H9 (cell line): ENCODE measurements at regions not wholly inside any gene's neighbourhood (a gene's known extent, or its start where the extent isn't known, plus 50 kb on each side); places are given as distances from the start of the nearest gene placed in this dataset.

Experiments used
- DNase-seq: peaks from one replicate; pipeline ENCODE4 v3.0.0-alpha.2; 2017
- H2AFZ ChIP-seq: one replicate; pipeline ENCODE4 v1.6.1; 2013; ENCODE audit warnings: mild to moderate bottlenecking, low read length, control low read depth, moderate library complexity
- H2AK5ac ChIP-seq: 2 replicates; pipeline ENCODE4 v1.6.1; 2013; ENCODE audit warnings: low read length, control low read depth, mixed read lengths; ENCODE audit not compliant: insufficient read length
- H2BK120ac ChIP-seq: one replicate; pipeline ENCODE4 v1.6.1; 2013; ENCODE audit warnings: low read depth, mild to moderate bottlenecking, low read length, control low read depth, inconsistent platforms; ENCODE audit not compliant: poor library complexity, severe bottlenecking
- H2BK12ac ChIP-seq: 2 replicates; pipeline ENCODE4 v1.6.1; 2013; ENCODE audit warnings: low read length, control low read depth, mixed read lengths, low read depth; ENCODE audit not compliant: insufficient read length
- H2BK15ac ChIP-seq: 2 replicates; pipeline ENCODE4 v1.6.1; 2013; ENCODE audit warnings: low read depth, low read length, control low read depth
- H2BK20ac ChIP-seq: one replicate; pipeline ENCODE4 v1.6.1; 2013; ENCODE audit warnings: low read depth, mild to moderate bottlenecking, low read length, control low read depth, inconsistent platforms; ENCODE audit not compliant: poor library complexity, severe bottlenecking
- H2BK5ac ChIP-seq: 2 replicates; pipeline ENCODE4 v1.6.1; 2013; ENCODE audit warnings: low read length, control low read depth, mixed read lengths; ENCODE audit not compliant: insufficient read length
- H3K14ac ChIP-seq: 2 replicates; pipeline ENCODE4 v1.6.1; 2013; ENCODE audit warnings: low read length, control low read depth; ENCODE audit not compliant: insufficient read depth
- H3K18ac ChIP-seq: 2 replicates; pipeline ENCODE4 v1.6.1; 2013; ENCODE audit warnings: low read depth, mild to moderate bottlenecking, mixed read lengths, low read length, control low read depth; ENCODE audit not compliant: insufficient read length
- H3K23ac ChIP-seq: 2 replicates; pipeline ENCODE4 v1.6.1; 2013; ENCODE audit warnings: low read length, control low read depth, mixed read lengths, low read depth; ENCODE audit not compliant: insufficient read length
- H3K23me2 ChIP-seq: 2 replicates; pipeline ENCODE4 v1.6.1; 2013; ENCODE audit warnings: low read depth, mild to moderate bottlenecking, mixed read lengths, low read length, control low read depth; ENCODE audit not compliant: insufficient read length, poor library complexity, severe bottlenecking
- H3K27ac ChIP-seq: 2 replicates; pipeline ENCODE4 v1.5.1; 2013; ENCODE audit warnings: low read length, control low read depth, mixed read lengths, low read depth; ENCODE audit not compliant: insufficient read length
- H3K27me3 ChIP-seq: 2 replicates; pipeline ENCODE4 v1.6.1; 2013; ENCODE audit warnings: low read length, control low read depth, inconsistent platforms; ENCODE audit not compliant: insufficient read depth
- H3K4ac ChIP-seq: 2 replicates; pipeline ENCODE4 v1.6.1; 2013; ENCODE audit warnings: low read depth, mild to moderate bottlenecking, control low read depth, inconsistent platforms, low read length, moderate library complexity
- H3K4me1 ChIP-seq: 2 replicates; pipeline ENCODE4 v1.6.1; 2013; ENCODE audit warnings: low read length, control low read depth, inconsistent platforms; ENCODE audit not compliant: insufficient read depth
- H3K4me2 ChIP-seq: 2 replicates; pipeline ENCODE4 v1.6.1; 2013; ENCODE audit warnings: low read length, control low read depth, mixed read lengths; ENCODE audit not compliant: insufficient read length, insufficient read depth
- H3K56ac ChIP-seq: 2 replicates; pipeline ENCODE4 v1.6.1; 2013; ENCODE audit warnings: low read depth, mild to moderate bottlenecking, mixed read lengths, low read length, control low read depth; ENCODE audit not compliant: insufficient read length
- H3K79me1 ChIP-seq: 2 replicates; pipeline ENCODE4 v1.6.1; 2013; ENCODE audit warnings: low read depth, mild to moderate bottlenecking, moderate library complexity, low read length, control low read depth, inconsistent platforms; ENCODE audit not compliant: insufficient read depth, poor library complexity, severe bottlenecking
- H3K79me2 ChIP-seq: 2 replicates; pipeline ENCODE4 v1.6.1; 2013; ENCODE audit warnings: low read length, control low read depth, inconsistent platforms; ENCODE audit not compliant: insufficient read depth
- H3K9ac ChIP-seq: 2 replicates; pipeline ENCODE4 v1.6.1; 2013; ENCODE audit warnings: low read length, control low read depth, mixed read lengths; ENCODE audit not compliant: insufficient read length; ENCODE audit errors: extremely low read depth
- H3K9me3 ChIP-seq: one replicate; pipeline ENCODE4 v1.6.1; 2013; ENCODE audit warnings: low read depth, low read length, inconsistent platforms; ENCODE audit not compliant: control insufficient read depth
- H3T11ph ChIP-seq: one replicate; pipeline ENCODE4 v1.6.1; 2013; ENCODE audit warnings: mild to moderate bottlenecking, low read length, control low read depth, inconsistent platforms
- H4K20me1 ChIP-seq: one replicate; pipeline ENCODE4 v1.6.1; 2013; ENCODE audit not compliant: control insufficient read depth, insufficient read length, insufficient read depth
- H4K5ac ChIP-seq: 2 replicates; pipeline ENCODE4 v1.6.1; 2013; ENCODE audit warnings: low read depth, mild to moderate bottlenecking, mixed read lengths, low read length, control low read depth; ENCODE audit not compliant: insufficient read length
- H4K8ac ChIP-seq: replicated peaks from 2 replicates; pipeline ENCODE4 v1.6.1; 2013; ENCODE audit warnings: low read length, control low read depth, mixed read lengths, low read depth; ENCODE audit not compliant: insufficient read length
- H4K91ac ChIP-seq: 2 replicates; pipeline ENCODE4 v1.6.1; 2013; ENCODE audit warnings: low read depth, mild to moderate bottlenecking, moderate library complexity, mixed read lengths, low read length, control low read depth; ENCODE audit not compliant: insufficient read length
- H3K27ac Mint-ChIP-seq, 3 experiments: 2 replicates in 2 of 3; 3 replicates in 1 of 3; pipeline ENCODE4 v1.8.0; 2020 to 2021; ENCODE audit warnings: mixed read lengths in 3 of 3, mild to moderate bottlenecking in 1 of 3, moderate library complexity in 1 of 3
- H3K27me3 Mint-ChIP-seq: 2 replicates; pipeline ENCODE4 v1.8.0; 2021; ENCODE audit warnings: low read depth, mild to moderate bottlenecking, moderate library complexity, mixed read lengths
- H3K36me3 Mint-ChIP-seq, 3 experiments: 2 replicates in 2 of 3; 3 replicates in 1 of 3; pipeline ENCODE4 v1.8.0; 2020 to 2021; ENCODE audit warnings: low read depth in 3 of 3, mixed read lengths in 3 of 3; ENCODE audit not compliant: insufficient read depth in 1 of 3
- H3K4me1 Mint-ChIP-seq, 2 experiments: 2 replicates each; pipeline ENCODE4 v1.8.0; 2020; ENCODE audit warnings: mixed read lengths in 2 of 2
- H3K4me3 Mint-ChIP-seq, 2 experiments: 2 replicates in 1 of 2; 3 replicates in 1 of 2; pipeline ENCODE4 v1.8.0; 2020 to 2021; ENCODE audit warnings: mild to moderate bottlenecking in 2 of 2, mixed read lengths in 2 of 2, moderate library complexity in 1 of 2
- H3K9me3 Mint-ChIP-seq, 2 experiments: 2 replicates in 1 of 2; 3 replicates in 1 of 2; pipeline ENCODE4 v1.8.0; 2020; ENCODE audit warnings: mild to moderate bottlenecking in 2 of 2, mixed read lengths in 2 of 2, moderate library complexity in 1 of 2
- WGBS: extraction: QIAGEN DNeasy Blood & Tissue Kit; methylation state at CpG from one replicate; pipeline ENCODE4 v1.1.7; 2013; ENCODE audit warnings: missing lambda C conversion rate, low lambda C conversion rate, mixed read lengths; ENCODE audit not compliant: insufficient read length; ENCODE audit errors: extremely low coverage; 5-methylcytosine and 5-hydroxymethylcytosine counted together
- TF ChIP-seq, protein P1 (sequence below): fragments of 200-600 bp; sonication (generic); conservative IDR thresholded peaks from 3 replicates; pipeline ENCODE4 v1.8.0; 2021; ENCODE audit warnings: antibody characterized with exemption, mild to moderate bottlenecking

DNA sequence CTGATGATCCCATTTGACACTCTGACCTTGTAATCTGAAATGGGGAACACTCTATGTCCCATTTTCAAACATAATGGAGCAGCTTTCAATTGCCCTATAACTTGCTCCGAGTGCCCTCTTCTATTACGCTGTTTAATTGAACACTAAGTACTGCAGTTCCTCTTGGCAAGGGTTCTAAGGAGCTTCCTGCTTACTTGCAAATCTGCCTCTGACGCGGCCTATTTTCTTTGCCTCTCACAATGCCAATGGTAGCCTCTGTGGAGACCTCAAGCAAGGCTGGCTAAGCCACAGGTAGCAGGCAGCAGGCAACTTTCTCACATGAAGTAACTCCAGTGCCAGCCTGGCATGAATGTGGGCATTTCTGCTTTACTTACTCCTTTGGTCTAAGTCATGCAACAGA, 443.4 kb upstream of the TRPC7 start:
- Histone ChIP-seq H3K9me3 (no peaks in the 10 kb centered on the region), H4K20me1 (no peaks in the 10 kb centered on the region), H2AK5ac (no peak overlapping the region), H2AFZ (no peak overlapping the region), H3K23me2 (no peaks in the 10 kb centered on the region), H3K56ac (no peak overlapping the region), H3K23ac (no peak overlapping the region), H3K79me1 (no peaks in the 10 kb centered on the region), H2BK120ac (no peak overlapping the region), H3K27me3 (no peaks in the 10 kb centered on the region), H3K18ac (no peak overlapping the region), H4K91ac (no peak overlapping the region), H2BK12ac (no peak overlapping the region), H4K5ac (no peak overlapping the region), H3K4me1 (no peaks in the 10 kb centered on the region), H3K27ac (no peak overlapping the region), H3K79me2 (no peaks in the 10 kb centered on the region), H2BK20ac (no peak overlapping the region), H2BK5ac (no peak overlapping the region), H3K9ac (no peak overlapping the region), H3T11ph (no peak overlapping the region), H4K8ac (no peak overlapping the region), H3K14ac (no peak overlapping the region), H3K4ac (no peak overlapping the region), H2BK15ac (no peak overlapping the region), H3K4me2 (no peak overlapping the region)
- no peak overlapping the region for H3K27ac Mint-ChIP-seq
- H3K36me3 Mint-ChIP-seq: no peaks in the 10 kb centered on the region
- no peak overlapping the region for H3K4me3 Mint-ChIP-seq
- no peaks in the 10 kb centered on the region for H3K4me1 Mint-ChIP-seq
- no peak for DNase-seq
- no peaks in the 10 kb centered on the region for H3K27me3 Mint-ChIP-seq
- no CpG with 5 or more reads among the region's 4 CpGs for WGBS
- no peaks in the 10 kb centered on the region for H3K9me3 Mint-ChIP-seq
- TF ChIP-seq, protein P1, sequence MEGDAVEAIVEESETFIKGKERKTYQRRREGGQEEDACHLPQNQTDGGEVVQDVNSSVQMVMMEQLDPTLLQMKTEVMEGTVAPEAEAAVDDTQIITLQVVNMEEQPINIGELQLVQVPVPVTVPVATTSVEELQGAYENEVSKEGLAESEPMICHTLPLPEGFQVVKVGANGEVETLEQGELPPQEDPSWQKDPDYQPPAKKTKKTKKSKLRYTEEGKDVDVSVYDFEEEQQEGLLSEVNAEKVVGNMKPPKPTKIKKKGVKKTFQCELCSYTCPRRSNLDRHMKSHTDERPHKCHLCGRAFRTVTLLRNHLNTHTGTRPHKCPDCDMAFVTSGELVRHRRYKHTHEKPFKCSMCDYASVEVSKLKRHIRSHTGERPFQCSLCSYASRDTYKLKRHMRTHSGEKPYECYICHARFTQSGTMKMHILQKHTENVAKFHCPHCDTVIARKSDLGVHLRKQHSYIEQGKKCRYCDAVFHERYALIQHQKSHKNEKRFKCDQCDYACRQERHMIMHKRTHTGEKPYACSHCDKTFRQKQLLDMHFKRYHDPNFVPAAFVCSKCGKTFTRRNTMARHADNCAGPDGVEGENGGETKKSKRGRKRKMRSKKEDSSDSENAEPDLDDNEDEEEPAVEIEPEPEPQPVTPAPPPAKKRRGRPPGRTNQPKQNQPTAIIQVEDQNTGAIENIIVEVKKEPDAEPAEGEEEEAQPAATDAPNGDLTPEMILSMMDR: no peak
